GM19463 (cell line): ENCODE measurements at regions not wholly inside any gene's neighbourhood (a gene's known extent, or its start where the extent isn't known, plus 50 kb on each side); places are given as distances from the start of the nearest gene placed in this dataset.

Experiments
- ATAC-seq: cut with Tn5 transposase; IDR thresholded peaks from one replicate; pipeline ENCODE4 v1.9.1; 2021; ENCODE audit warnings: mild to moderate bottlenecking, moderate library complexity; ENCODE audit not compliant: unreplicated experiment

- ATAC-seq = no peak
These were observed 515.1 kb upstream of the PLXNA2 start for GRCh38 chr1:208759255-208759654.

- no peak for ATAC-seq
These were observed 519.8 kb upstream of the PLXNA2 start for GRCh38 chr1:208763971-208764370.

- no peak for ATAC-seq
These were observed 522.6 kb upstream of the PLXNA2 start for GRCh38 chr1:208766832-208767231.

GRCh38 chr1:208767816-208768215 lies 523.6 kb upstream of the PLXNA2 start:
- ATAC-seq = no peak

- no peak for ATAC-seq
These were observed 528.7 kb upstream of the PLXNA2 start for GRCh38 chr1:208772891-208773290.

GRCh38 chr1:208775841-208776240 lies 531.7 kb upstream of the PLXNA2 start:
- ATAC-seq = no peak

- no peak for ATAC-seq
These were observed 534.2 kb upstream of the PLXNA2 start for GRCh38 chr1:208778417-208778816.

- ATAC-seq = no peak
These were observed 537.3 kb upstream of the PLXNA2 start for GRCh38 chr1:208781391-208782045.

- no peak for ATAC-seq
These were observed 538.0 kb upstream of the PLXNA2 start for GRCh38 chr1:208782186-208782585.

- ATAC-seq = no peak
These were observed 541.4 kb upstream of the PLXNA2 start for GRCh38 chr1:208785629-208786028.

- no peak for ATAC-seq
These were observed 543.0 kb upstream of the PLXNA2 start for GRCh38 chr1:208787219-208787618.

- ATAC-seq = no peak
These were observed 543.9 kb upstream of the PLXNA2 start for GRCh38 chr1:208788013-208788540.

GRCh38 chr1:208791456-208791855 lies 547.3 kb upstream of the PLXNA2 start:
- no peak for ATAC-seq

- no peak for ATAC-seq
These were observed 549.7 kb upstream of the PLXNA2 start for GRCh38 chr1:208793861-208794345.

- ATAC-seq = no peak
These were observed 555.0 kb upstream of the PLXNA2 start for GRCh38 chr1:208799186-208799585.

- ATAC-seq = no peak
These were observed 559.0 kb upstream of the PLXNA2 start for GRCh38 chr1:208803011-208803811.

- no peak for ATAC-seq
These were observed 563.4 kb upstream of the PLXNA2 start for GRCh38 chr1:208807446-208808127.

GRCh38 chr1:208808301-208808700 lies 564.1 kb upstream of the PLXNA2 start:
- ATAC-seq = no peak

- ATAC-seq = no peak
These were observed 565.7 kb upstream of the PLXNA2 start for GRCh38 chr1:208809876-208810275.

- no peak for ATAC-seq
These were observed 574.7 kb upstream of the PLXNA2 start for GRCh38 chr1:208818770-208819445.
